Smooth muscle cell (in vitro differentiated cells): ENCODE measurements at regions not wholly inside any gene's neighbourhood (a gene's known extent, or its start where the extent isn't known, plus 50 kb on each side); places are given as distances from the start of the nearest gene placed in this dataset.
"Not testable (repeated sequence)": the region's sequence is repeated elsewhere in the genome, so short reads cannot be mapped to it uniquely, and the experiment has no call there.

Source experiments
- DNase-seq: peaks from one replicate; lab custom pipeline; 2025; ENCODE audit not compliant: unreplicated experiment; lab: John Stamatoyannopoulos, UW
- H2AFZ ChIP-seq: fragments of 200-600 bp; sonication (generic); 2 replicates; pipeline ENCODE4 v1.6.0; 2016; ENCODE audit warnings: antibody characterized with exemption, low read depth, mild to moderate bottlenecking
- H3F3A ChIP-seq: fragments of 200-600 bp; sonication (generic); 2 replicates; pipeline ENCODE4 v1.6.0; 2017; ENCODE audit warnings: antibody characterized with exemption, low read depth
- H3K27ac ChIP-seq: fragments of 200-600 bp; sonication (generic); 2 replicates; pipeline ENCODE4 v1.5.1; 2016; ENCODE audit warnings: low read depth, mild to moderate bottlenecking
- H3K27me3 ChIP-seq: fragments of 200-600 bp; sonication (generic); 2 replicates; pipeline ENCODE4 v1.6.1; 2016; ENCODE audit warnings: low read depth, mild to moderate bottlenecking
- H3K36me3 ChIP-seq: fragments of 200-600 bp; sonication (generic); 2 replicates; pipeline ENCODE4 v1.5.1; 2016; ENCODE audit warnings: low read depth
- H3K4me1 ChIP-seq: fragments of 200-600 bp; sonication (generic); 2 replicates; pipeline ENCODE4 v1.5.1; 2016; ENCODE audit warnings: low read depth
- H3K4me2 ChIP-seq: fragments of 200-600 bp; sonication (generic); 2 replicates; pipeline ENCODE4 v1.6.0; 2016; ENCODE audit warnings: mild to moderate bottlenecking
- H3K4me3 ChIP-seq: fragments of 200-600 bp; sonication (generic); 2 replicates; pipeline ENCODE4 v1.5.1; 2016; ENCODE audit warnings: mild to moderate bottlenecking
- H3K79me2 ChIP-seq: fragments of 200-600 bp; sonication (generic); 2 replicates; pipeline ENCODE4 v1.6.0; 2016; ENCODE audit warnings: low read depth, mild to moderate bottlenecking
- H3K9ac ChIP-seq: fragments of 200-600 bp; sonication (generic); 2 replicates; pipeline ENCODE4 v1.6.0; 2016; ENCODE audit warnings: low read depth
- H3K9me3 ChIP-seq: fragments of 200-600 bp; sonication (generic); replicated peaks from 2 replicates; pipeline ENCODE4 v1.5.1; 2016; ENCODE audit warnings: low read depth
- H4K20me1 ChIP-seq: fragments of 200-600 bp; sonication (generic); 2 replicates; pipeline ENCODE4 v1.6.0; 2016; ENCODE audit warnings: low read depth
- WGBS: methylation state at CpG from one replicate; pipeline ENCODE4 v1.1.7; 2016; ENCODE audit warnings: low lambda C conversion rate; 5-methylcytosine and 5-hydroxymethylcytosine counted together
- TF ChIP-seq, protein P1 (sequence below): fragments of 200-600 bp; sonication (generic); IDR thresholded peaks from 2 replicates; pipeline ENCODE4 v1.5.1; 2017; ENCODE audit warnings: borderline replicate concordance, mild to moderate bottlenecking, antibody characterized with exemption; ENCODE audit not compliant: insufficient read depth, poor library complexity, severe bottlenecking

DNA sequence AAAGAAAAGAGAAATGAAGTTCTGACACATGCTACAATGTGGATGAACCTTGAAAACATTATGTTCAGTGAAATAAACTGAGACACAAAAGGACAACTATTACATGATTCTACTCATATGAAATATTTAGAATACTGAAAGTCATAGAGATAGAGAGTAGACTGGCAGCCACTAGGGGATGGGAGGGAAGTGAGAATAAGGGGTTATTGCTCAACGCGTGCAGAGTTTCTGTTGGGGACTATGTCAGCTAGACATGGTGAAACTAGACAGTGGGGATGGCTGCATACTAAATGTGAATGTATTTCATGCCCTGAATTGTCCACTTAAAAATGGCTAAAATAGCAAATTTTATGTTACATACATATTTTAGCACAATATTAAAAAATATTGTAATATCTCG is 108.7 kb upstream of the ATL2 start:
- Histone ChIP-seq H3K4me2 (no peak overlapping the region), H3K9me3 (no peaks in the 10 kb centered on the region), H3K9ac (no peak overlapping the region), H3F3A (no peaks in the 10 kb centered on the region), H3K36me3 (no peaks in the 10 kb centered on the region), H3K79me2 (no peaks in the 10 kb centered on the region), H3K27ac (no peak overlapping the region), H3K4me1 (no peaks in the 10 kb centered on the region), H3K27me3 (no peaks in the 10 kb centered on the region), H2AFZ (no peak overlapping the region), H4K20me1 (no peaks in the 10 kb centered on the region), H3K4me3 (no peak overlapping the region)
- TF ChIP-seq, protein P1, sequence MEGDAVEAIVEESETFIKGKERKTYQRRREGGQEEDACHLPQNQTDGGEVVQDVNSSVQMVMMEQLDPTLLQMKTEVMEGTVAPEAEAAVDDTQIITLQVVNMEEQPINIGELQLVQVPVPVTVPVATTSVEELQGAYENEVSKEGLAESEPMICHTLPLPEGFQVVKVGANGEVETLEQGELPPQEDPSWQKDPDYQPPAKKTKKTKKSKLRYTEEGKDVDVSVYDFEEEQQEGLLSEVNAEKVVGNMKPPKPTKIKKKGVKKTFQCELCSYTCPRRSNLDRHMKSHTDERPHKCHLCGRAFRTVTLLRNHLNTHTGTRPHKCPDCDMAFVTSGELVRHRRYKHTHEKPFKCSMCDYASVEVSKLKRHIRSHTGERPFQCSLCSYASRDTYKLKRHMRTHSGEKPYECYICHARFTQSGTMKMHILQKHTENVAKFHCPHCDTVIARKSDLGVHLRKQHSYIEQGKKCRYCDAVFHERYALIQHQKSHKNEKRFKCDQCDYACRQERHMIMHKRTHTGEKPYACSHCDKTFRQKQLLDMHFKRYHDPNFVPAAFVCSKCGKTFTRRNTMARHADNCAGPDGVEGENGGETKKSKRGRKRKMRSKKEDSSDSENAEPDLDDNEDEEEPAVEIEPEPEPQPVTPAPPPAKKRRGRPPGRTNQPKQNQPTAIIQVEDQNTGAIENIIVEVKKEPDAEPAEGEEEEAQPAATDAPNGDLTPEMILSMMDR = no peak
- DNase-seq = no peak
- WGBS = 97% methylated on average over 3 of the region's 3 CpGs

DNA sequence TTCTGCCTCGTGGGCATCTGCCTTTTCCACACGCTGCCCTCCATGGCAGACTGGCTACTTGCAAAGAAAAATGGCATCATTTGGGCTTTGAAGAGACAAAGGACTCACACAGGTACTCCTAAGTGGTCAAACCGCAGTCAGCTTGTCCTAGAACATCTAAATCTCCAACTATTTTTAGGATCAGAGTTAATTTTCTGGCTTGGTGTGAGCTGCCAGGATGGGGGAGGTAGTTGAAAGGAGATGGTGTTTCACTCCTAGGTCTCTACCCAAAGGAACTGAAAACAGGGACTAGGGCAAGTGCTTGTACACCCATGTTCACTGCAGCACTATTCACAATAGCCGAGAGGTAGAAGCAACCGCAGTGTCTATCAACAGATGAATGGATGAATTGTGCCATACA is 107.9 kb upstream of the ATL2 start:
- Histone ChIP-seq H3K9me3 (no peaks in the 10 kb centered on the region), H3K4me3 (no peak overlapping the region), H3K9ac (no peak overlapping the region), H2AFZ (no peak overlapping the region), H3K79me2 (no peaks in the 10 kb centered on the region), H3F3A (no peaks in the 10 kb centered on the region), H3K27ac (no peak overlapping the region), H3K36me3 (no peaks in the 10 kb centered on the region), H3K4me2 (no peak overlapping the region), H3K4me1 (no peaks in the 10 kb centered on the region), H3K27me3 (no peaks in the 10 kb centered on the region), H4K20me1 (no peaks in the 10 kb centered on the region)
- DNase-seq = no peak
- TF ChIP-seq, protein P1 = no peak
- WGBS = 94% methylated on average over 5 of the region's 5 CpGs

DNA sequence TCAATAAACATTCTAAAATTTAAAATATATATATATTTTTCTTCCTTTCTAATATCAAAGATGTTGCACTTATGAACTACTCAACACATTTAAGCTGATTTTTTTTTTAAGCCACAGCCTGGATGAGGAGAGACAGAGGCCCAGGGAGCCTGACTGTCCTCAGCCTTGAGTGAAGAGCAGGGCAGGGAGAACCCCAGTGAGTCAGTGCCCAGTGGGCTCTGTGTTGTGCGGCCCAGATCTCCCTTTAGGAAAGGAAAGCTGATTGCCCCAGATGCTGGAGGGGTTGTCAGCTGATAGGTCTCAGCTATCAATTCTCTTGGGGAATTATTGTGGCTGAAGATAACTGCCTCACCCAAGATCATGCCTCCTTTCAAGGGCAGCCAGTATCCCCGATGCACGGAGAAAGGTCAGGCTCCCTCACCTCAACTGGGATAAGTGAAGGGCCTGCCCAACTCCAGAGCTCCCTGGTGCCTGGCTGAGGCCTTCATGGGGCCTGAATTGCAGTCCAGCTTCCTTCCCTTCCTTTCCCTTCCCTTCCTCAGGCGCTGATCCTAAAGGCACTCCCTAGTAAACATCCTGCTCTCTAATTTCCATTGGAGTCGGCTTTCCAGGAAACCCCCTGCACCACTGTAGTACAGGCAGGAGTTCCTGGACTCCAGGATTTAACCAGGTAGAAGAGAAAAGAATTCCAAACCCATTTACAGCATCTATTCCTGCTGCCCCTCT is 106.9 kb upstream of the ATL2 start:
- Histone ChIP-seq H3K4me1 (no peaks in the 10 kb centered on the region), H3K4me3 (no peak overlapping the region), H3K27ac (no peak overlapping the region), H3K27me3 (no peaks in the 10 kb centered on the region), H3F3A (no peaks in the 10 kb centered on the region), H3K9ac (no peak overlapping the region), H3K9me3 (no peaks in the 10 kb centered on the region), H3K4me2 (no peak overlapping the region), H4K20me1 (no peaks in the 10 kb centered on the region), H3K79me2 (no peaks in the 10 kb centered on the region), H2AFZ (no peak overlapping the region), H3K36me3 (no peaks in the 10 kb centered on the region)
- 76% methylated on average over 5 of the region's 5 CpGs for WGBS
- TF ChIP-seq, protein P1 = no peak
- no peak for DNase-seq

DNA sequence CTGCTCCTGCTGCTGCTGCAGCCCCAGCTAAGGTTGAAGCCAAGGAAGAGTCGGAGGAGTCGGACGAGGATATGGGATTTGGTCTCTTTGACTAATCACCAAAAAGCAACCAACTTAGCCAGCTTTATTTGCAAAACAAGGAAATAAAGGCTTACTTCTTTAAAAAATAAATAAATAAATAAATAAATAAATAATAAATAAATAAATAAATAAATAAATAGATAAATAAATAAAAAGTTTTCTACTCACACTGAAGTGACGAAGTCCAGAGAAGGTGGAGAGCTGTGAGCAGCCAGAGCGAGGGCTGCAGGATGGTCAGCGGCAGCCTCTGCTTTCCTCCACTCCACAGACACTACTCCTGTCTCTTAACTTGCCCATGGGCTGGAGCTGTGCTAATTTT is 105.6 kb upstream of the ATL2 start:
- H3K4me3 ChIP-seq, H3F3A ChIP-seq, H3K4me2 ChIP-seq, H3K4me1 ChIP-seq, H4K20me1 ChIP-seq, H3K9me3 ChIP-seq, H3K9ac ChIP-seq, H3K27me3 ChIP-seq, H3K36me3 ChIP-seq, DNase-seq, H2AFZ ChIP-seq, H3K27ac ChIP-seq, H3K79me2 ChIP-seq: not testable (repeated sequence)
- 97% methylated on average over 6 of the region's 6 CpGs for WGBS
